ENCODE measurements at regions not wholly inside any gene's neighbourhood (a gene's known extent, or its start where the extent isn't known, plus 50 kb on each side); places are given as distances from the start of the nearest gene placed in this dataset.

- TF ChIP-seq POLR2A (IDR thresholded peaks at IDR 0.05) = no peak
- TF ChIP-seq, protein P1, sequence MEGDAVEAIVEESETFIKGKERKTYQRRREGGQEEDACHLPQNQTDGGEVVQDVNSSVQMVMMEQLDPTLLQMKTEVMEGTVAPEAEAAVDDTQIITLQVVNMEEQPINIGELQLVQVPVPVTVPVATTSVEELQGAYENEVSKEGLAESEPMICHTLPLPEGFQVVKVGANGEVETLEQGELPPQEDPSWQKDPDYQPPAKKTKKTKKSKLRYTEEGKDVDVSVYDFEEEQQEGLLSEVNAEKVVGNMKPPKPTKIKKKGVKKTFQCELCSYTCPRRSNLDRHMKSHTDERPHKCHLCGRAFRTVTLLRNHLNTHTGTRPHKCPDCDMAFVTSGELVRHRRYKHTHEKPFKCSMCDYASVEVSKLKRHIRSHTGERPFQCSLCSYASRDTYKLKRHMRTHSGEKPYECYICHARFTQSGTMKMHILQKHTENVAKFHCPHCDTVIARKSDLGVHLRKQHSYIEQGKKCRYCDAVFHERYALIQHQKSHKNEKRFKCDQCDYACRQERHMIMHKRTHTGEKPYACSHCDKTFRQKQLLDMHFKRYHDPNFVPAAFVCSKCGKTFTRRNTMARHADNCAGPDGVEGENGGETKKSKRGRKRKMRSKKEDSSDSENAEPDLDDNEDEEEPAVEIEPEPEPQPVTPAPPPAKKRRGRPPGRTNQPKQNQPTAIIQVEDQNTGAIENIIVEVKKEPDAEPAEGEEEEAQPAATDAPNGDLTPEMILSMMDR (IDR thresholded peaks at IDR 0.05) = no peak
- TF ChIP-seq POLR2AphosphoS5 (IDR thresholded peaks at IDR 0.05) = no peak
Measured at GRCh38 chr10:130709415-130709814, 573.2 kb downstream of the GLRX3 start.
